ENCODE measurements at regions not wholly inside any gene's neighbourhood (a gene's known extent, or its start where the extent isn't known, plus 50 kb on each side); places are given as distances from the start of the nearest gene placed in this dataset.

DNA sequence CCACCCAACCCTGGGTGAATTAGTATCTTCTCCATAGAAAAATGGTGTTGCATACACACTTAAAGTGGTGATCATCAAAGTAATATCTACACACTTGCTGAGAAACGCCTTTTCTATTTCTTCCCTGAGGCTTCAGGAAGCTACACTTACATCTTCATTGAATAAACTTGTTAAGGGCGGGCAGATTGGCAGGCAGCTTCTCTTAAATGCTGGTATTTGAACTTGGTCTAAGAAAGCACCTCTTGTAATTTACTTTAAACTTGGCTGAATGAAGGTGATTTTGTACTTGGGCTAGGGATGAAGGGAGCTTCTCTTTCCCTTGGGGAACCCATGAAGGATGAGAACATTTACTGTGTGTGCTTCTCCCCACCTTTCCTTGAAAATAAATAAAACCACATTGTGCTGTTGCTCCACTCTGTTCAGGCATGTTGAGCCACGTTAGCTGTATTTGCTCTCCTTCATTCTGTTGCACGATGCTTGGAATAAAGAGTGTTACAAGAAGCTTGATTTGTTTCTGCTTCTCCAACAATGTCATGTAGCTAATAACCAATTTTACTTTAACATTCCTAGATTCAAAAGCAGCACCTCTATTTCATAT is 430.1 kb downstream of the ANKRD50 start:
- DNase-seq, result no peak

- peak; percentile 10 for DNase-seq
Observed at GRCh38 chr4:124288706-124289486, 423.6 kb downstream of the ANKRD50 start.

DNA sequence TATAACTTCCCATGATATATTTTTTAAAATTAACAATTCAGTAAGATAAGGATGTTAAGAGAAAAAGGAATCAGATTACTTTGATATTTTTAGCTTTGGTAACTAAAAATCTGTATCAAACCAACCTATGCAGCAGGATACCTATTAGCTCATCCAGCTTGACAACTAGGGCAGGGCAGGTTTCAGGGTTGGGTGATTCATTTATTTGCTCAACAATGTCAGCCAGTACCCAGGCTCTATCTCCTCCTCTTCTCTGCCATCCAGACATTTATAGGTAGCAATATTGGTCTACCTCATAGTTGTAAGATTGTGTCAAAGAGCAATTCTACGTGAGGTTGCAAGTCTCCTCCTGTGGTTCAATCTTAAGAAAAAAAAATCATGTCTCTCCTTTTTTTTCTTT is 421.9 kb downstream of the ANKRD50 start:
- peak; percentile 13 for DNase-seq

DNA sequence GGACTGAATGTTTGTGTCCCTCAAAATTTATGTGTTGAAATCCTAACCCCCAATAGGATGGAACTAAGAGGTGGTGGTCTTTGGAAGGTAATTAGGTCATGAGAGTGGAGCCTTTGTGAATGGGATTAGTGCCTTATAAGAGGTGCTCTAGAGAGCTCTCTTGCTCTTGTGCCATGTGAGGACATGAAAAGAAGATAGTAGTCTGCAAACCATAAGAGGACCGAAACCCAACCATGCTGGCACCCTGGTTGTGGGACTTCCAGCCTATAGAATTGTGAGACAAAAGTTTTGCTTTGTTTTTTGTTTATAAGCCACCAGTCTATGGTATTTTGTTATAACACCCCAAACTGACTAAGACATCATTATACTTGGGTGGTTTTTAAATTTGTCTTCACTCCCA is 417.1 kb downstream of the ANKRD50 start:
- DNase-seq, result no peak

GRCh38 chr4:124304941-124305340 is 407.6 kb downstream of the ANKRD50 start:
- DNase-seq, result no peak

- no peak for DNase-seq
Observed at GRCh38 chr4:124306352-124306751, 406.2 kb downstream of the ANKRD50 start.

DNA sequence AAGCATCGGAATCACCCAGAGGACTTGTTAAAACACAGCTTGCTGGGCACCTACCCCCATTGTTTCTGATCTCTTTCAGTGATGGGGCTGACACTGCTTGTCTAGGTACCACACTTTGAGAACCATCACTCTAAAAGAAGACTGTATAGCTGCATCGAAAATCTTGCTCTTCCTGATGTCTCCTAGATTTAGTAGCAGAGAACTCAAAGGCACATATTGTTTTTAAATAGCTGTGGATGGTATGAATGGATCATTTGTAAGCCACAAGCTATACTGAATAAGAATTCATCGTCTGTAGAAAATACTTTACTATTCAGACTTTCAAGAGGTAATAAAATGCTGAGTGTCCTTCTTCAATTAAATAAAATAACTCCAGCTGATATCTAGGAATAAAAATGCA is 405.4 kb downstream of the ANKRD50 start:
- no peak for DNase-seq

DNA sequence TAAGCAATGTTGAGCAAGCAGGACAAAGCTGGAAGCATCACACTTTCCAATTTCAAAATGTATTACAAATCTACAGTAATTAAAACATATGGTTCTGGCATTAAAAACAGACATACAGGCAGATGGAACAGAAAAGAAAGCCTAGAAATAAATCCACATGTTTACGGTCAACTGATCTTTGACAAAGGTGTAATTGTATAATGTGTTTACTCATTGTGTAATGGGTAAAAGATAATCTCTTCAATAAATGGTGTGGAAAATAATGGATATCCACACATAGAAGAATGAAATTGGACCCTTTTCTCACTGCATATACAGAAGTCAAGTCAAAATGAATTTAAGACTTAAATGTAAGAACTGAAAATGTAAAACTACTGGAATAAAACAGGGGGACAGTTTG is 394.2 kb downstream of the ANKRD50 start:
- DNase-seq, result no peak

DNA sequence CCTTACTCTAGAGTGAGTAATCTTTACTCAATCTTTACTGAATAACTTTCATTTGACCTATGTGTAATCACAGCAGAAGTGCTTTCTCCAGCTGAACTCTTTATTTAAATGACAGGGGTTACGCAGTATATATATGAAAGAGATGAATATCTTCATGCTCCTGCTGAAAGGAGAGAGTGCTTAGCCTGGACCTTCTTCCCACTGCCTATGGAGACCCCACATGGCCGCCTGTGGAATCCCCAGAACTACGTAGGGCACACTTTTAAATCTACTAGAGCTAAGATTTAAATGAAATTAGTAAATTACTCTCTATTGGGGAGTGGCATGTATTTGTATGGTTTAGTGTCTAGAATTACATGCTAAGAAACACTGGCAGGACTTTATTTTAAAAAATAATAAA is 391.2 kb downstream of the ANKRD50 start:
- DNase-seq, result no peak

- DNase-seq, result no peak
Observed at GRCh38 chr4:124322234-124323065, 390.1 kb downstream of the ANKRD50 start.

DNA sequence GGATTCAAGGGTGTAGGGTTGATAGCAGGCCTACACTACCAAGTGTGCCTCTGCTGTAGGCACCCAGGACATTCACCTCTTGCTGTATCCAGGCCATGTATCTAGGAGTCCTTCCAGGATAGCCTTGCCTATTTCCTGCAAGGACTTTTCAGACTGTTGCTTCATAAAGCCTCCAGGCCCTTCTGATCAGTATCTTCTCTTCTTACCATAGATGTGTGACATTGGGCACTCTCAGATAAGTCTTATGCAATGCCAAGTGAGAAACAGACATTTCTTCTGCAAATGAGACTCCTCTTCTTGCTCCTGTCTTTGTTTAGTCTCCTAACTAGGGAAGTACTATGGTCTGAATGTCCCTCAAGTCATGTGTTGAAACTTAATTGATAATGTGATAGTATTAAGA is 386.8 kb downstream of the ANKRD50 start:
- no peak for DNase-seq

- no peak for DNase-seq
Observed at GRCh38 chr4:124329134-124329533, 383.4 kb downstream of the ANKRD50 start.

GRCh38 chr4:124330045-124330444 is 382.5 kb downstream of the ANKRD50 start:
- no peak for DNase-seq

DNA sequence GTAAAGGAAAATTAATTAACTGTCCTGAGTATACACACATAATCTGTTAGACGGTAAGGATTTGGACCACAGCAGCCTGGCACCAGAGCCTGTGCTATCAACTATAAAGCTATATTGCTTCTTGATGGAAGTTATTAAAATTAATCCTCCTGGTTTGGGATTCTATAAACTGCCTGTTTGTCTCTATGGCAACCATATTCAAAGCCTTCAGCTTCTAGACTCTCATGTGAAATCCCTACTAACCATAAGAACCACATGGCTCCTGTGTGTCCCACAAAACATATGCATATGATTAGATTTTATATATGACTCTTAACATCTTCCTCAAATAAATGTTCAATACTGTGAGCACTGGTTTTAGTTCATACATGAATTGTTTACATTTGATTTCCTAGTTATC is 380.8 kb downstream of the ANKRD50 start:
- DNase-seq, result no peak

DNA sequence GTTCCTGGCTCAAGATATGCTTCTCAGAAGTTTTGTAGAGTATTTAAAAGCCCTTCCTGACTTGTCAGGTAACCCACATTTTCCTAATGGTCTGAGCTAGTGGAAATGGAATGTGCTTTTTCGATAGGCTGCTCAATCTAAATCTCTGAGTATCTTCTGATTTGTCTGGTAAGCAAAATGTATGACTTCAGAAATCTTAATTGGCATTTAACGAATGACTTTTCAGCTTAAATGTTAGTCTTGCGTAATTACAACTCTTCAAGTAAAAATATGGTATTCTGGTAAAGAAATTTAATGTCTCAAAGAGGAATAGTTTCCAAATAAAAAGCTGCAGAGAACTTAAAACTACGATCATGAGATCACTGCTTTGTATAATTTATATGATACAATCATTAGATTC is 379.1 kb downstream of the ANKRD50 start:
- no peak for DNase-seq

- DNase-seq, result peak; percentile 54
Observed at GRCh38 chr4:124334119-124334518, 378.4 kb downstream of the ANKRD50 start.

DNA sequence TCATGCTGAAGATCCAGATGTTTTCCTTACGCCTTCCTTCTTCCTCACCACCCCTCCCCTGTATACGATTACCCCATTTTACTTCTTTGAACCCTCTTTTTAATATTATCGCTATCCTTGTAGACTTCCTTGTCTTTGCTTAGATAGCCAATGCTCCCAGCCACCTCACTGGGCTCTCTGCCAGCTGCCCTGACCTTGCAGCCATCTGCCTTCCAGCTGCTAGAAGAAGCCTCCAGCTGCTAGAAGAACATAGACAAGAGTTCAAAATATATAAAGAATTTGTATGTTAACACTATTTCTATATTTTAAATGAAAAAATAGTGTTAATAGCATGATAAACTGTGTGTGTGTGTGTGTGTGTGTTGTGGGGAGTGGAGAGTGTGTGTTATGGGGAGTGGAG is 374.7 kb downstream of the ANKRD50 start:
- no peak for DNase-seq

GRCh38 chr4:124343661-124344171 is 368.8 kb downstream of the ANKRD50 start:
- no peak for DNase-seq

GRCh38 chr4:124372916-124373315 is 339.6 kb downstream of the ANKRD50 start:
- no peak for DNase-seq

GRCh38 chr4:124386163-124386562 is 326.4 kb downstream of the ANKRD50 start:
- DNase-seq, result no peak

DNA sequence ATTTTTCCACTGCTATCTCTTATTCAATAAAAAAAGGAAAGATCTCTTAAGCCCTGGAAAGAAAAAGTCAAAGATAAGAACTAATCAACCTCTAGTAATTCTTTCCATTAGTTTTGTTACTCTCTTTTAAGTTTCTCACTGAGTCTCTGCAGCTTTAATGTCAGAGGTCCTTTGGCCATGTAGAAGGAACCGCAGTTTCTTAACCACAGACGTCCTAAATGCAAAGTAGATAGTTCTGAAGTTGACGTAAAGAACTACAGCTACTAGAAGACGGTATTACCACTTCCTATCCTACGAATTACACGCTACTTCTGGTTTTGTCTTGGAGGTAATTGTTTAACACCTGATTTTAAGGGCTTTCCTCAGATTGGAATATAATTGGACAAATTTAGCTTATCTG is 325.9 kb downstream of the ANKRD50 start:
- DNase-seq, result no peak

GRCh38 chr4:124389591-124389990 is 322.9 kb downstream of the ANKRD50 start:
- DNase-seq, result no peak

DNA sequence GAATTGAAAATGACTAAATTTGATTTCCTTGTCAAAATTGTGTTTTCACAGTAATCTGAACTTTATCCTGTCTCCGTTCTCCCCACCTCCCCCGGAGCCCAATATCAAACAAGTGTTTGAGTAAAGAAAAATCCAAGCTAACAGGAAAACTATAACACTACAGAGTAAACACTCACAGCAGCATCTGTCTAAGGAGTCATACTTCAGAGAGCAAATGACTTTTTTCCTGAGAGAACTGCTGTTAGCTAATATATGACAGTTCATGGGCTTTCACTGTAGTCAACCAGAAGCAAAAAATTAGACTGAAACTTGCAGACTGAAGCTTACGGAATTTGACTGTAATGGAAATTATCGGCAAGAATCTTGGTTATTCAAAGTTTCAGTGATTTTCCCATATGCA is 321.7 kb downstream of the ANKRD50 start:
- DNase-seq, result no peak

DNA sequence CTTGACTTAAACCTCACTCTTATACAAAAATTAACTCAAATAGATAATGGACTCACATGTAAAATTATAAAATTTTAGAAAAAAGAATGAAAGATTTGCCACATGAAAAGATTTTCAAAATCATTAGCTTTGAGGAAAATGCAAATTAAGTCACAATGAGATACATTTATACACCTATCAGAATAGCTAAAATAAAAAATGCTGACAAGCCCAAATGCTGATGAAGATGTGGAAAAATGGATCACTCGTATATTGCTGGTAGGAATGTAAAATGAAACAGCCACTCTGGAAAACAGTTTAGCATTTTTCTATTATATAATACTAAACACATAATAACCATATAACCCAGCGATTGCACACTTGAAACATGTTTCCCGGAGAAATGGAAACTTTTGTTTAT is 316.2 kb downstream of the ANKRD50 start:
- no peak for DNase-seq

Data from NCI-H226 (cell line).